ENCODE measurements at regions not wholly inside any gene's neighbourhood (a gene's known extent, or its start where the extent isn't known, plus 50 kb on each side); places are given as distances from the start of the nearest gene placed in this dataset.

DNA sequence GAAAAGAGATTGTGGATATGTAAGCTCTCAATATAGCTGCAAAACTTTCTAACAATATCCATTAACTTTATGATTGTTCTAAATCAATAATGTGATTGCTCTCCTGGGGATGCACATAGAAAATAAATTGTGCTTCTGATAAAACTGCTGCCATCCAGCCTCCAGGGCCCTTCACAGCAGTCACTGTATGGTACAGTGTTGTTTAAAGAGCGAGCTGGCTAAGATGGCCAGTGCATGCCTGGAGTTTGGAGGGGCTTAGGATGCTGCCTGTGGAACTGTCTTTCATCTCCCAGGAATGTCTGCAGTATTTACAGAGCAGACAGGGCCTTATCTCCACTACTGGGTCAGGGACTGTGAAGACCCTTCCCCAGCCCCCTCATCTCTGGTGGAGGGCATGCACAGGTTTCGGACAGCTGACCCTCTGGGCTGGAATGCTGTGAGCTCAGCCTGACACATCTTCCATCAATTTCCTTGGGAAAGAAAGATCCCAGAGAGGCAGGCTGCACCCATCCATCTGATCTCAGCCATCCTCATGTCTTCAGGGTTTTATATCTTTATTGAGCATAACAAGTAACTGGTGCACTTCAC is 137.0 kb downstream of the PLPP3 start:
- no peak for DNase-seq

DNA sequence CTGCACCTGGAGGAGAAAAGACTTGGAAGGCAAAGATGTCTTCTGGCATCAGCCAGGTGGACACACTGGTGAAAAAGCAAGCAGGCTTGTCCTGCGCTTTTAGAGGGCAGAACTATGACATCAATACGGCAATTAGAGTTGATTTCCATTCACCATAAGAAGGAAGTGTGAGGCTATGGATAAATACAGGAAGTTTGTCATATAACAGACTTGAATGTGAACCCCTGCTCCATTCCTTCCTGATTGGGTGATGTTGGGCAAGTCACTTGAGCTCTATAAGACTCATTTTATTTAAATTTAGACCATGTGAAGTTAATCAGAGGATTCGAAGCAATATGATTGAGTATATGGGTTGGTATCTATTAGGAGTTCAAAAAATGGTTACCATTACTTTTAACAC is 137.8 kb downstream of the PLPP3 start:
- DNase-seq, result no peak

DNA sequence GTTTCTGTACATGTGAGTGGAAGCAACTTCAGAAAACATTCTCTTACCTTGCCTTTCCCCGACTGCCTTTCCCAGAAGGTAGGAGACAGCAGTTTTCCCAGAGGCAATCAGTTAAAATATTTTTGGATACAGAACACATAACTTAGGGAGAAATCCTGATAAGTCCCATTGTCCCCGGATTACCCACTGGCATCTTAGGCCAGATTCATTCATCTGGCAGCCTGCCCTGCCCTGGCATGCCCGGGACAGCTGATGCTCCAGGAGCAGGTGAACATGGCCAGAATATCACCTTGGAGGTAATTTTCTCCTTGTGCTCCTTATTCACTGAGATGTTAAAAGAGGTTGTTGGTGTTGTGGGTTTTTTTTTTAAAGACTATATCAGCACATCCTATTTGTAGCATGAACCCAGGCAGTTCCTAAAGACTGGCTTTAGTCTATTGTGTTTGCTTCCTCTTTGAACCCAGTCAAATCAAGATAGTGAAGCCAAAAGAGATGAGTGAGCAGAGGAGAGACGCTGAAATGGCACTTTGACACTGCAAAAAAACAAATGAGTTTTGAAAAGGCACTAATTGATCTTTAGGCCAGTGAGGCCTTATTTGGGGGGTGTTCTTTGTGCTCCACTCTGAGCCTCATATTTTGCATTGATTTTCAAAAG is 139.6 kb downstream of the PLPP3 start:
- no peak for DNase-seq

DNA sequence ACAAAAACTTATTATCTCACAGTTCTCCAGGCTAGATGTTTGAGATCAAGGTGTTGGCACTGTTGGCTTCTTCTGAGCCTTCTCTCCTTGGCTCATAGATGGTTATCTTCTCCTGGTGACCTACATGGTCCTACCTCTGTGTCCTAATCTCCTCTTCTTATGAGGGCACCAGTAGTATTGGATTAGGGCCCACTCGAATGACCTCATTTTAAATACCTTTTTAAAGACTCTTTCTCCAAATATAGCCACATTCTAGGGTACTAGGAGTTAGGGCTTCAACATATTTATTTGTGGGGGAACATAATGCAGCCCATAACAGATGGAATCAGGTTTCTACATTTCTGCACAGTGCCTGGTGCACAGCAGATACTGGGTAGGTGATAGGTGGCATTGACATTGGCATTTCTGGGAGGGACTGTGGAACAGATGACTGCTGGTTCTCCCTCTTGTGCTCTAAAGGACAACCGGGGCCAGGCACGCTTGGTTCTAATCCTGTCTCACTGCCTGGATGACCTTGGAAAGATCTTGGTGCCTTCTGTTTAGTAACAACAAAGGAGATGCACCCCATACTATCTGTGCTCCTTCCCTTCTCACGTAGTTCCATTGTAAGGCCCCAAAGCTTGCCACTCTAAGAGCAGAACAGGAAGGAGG is 140.3 kb downstream of the PLPP3 start:
- DNase-seq, result no peak

DNA sequence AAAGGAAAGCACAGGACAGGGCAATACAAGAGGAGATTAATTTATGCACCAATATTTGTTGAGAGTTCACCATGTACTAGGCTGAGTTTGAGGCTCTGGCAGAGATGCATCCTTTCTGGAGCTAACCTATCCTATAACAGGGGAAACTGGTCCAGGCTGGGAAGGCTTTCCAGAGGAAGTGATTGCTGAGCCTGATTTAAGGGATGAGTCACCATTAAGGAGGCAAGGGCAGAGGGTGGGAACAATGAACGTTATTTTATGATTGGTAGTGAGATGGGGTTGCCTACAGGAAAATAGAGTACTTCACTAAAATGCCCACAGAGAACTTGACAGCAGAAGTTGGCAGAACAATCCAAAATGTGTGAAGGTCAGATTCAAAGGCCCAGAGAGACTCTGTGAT is 141.4 kb downstream of the PLPP3 start:
- DNase-seq, result no peak

DNA sequence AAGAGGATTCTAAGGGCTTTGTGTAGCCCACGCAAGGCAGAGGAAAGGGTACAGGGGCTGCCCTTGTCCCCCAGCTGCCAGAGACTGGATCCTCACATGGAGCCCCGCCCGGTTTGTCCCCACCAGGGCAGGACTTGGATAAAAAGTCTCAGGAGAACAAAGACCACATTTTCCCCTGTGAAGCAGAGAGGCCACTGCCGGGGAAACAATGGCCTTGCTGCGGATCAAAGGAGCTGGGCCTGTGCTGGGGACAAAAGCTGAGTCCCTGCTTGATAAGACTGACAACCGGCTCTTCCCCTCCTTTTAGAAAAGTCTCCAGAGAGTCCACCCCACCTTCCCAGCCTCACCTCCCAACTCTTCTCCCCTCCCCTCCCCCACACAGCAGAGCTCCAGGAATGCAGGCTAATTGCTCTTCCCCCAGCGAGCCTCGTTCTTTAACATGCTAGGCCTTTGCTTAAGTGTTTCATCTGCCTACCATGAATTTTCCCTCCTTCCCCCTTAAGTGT is 142.4 kb downstream of the PLPP3 start:
- DNase-seq, result no peak

DNA sequence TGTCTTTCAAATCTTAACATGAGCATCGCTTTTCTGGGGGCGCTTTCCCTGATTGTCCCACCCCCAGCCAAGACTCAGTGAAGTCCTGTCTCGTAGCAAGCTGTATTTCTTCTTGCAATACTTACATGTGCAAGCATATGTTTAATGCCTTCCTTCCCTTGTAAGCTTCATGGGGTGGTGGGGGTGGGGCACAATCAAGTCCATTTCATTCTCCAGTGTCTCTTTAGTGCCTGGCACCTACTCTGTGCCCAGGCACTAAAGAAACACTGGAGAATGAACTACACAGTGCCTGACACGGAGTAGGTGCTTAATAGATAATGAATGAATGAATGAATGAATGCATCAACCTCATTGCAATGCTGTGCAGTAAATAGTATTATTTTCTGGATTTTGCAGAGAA is 143.1 kb downstream of the PLPP3 start:
- no peak for DNase-seq

DNA sequence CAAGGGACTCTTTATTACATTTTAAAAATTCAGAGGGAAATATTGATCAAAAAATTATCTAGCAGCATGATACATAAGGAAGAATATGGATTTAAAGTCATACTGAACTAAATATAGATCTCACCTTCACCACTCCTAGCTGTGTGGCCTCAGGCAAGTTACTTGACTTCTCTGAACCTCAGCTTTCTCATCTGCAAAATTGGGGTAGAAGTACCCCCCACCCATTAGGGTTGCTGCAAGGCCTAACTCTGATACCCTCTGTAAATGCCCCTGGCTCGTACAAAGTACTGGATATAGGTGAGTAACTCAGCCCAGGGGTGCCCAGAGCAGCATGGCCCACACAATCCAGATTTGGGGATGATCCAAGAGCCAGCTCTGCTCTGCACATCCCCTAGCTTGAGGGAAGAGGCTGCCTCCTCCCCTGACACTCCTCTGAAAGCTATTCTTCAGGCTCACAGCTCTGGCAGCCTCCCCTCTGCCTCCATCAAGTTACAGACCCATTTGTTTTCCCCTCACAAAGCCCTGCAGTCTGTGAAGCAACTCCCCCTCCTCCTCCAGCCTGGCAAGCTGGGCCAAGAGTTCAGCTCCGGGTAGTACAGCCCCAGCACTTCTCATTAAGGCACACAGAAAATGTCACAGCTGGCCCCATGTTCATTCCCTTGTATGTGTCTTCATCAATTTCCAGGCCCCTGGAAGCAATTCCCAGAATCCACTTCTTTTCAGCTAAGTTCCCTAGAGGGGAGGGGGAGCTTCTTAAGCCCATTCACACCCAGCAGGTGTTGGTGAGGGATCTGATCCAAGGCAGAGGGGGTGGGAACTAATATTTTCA is 143.7 kb downstream of the PLPP3 start:
- DNase-seq, result no peak

DNA sequence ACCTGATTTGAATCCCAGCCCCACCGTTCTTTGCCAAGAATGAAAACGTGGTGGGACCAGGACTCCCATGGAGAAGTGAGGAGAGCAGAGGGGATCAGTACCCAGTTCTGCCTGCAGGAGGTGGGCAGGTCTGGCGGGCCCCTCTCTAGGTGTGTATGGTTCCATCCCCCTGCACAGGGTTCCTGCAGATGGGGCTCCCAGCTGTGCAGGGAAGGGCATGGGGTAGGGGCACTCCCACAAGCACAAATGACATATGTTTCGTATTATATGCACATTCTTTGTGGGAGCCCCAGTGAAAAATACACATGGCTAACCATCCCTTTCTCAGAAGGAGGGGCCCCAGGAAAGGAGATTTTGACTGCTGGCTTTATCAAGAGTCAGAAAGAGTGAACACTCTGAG is 144.6 kb downstream of the PLPP3 start:
- DNase-seq, result no peak

DNA sequence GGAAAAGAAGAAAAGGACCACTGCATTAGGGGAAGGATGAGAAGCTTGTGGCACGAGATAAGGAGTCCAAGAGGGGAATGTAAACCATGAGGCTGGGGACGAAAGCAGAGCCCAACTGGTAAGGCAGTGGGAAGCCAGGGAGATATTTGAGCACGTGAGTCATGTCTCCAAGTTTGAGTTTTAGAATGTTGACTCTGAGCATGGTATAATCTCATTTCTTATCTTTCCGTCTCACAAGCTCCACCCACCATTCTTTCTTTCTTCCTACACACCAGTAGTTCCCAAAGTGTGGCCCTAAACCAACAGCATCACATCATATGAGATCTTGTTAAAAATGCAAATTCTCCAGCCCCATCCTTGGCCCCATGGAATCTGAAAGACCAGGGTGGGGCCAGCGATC is 145.3 kb downstream of the PLPP3 start:
- no peak for DNase-seq

DNA sequence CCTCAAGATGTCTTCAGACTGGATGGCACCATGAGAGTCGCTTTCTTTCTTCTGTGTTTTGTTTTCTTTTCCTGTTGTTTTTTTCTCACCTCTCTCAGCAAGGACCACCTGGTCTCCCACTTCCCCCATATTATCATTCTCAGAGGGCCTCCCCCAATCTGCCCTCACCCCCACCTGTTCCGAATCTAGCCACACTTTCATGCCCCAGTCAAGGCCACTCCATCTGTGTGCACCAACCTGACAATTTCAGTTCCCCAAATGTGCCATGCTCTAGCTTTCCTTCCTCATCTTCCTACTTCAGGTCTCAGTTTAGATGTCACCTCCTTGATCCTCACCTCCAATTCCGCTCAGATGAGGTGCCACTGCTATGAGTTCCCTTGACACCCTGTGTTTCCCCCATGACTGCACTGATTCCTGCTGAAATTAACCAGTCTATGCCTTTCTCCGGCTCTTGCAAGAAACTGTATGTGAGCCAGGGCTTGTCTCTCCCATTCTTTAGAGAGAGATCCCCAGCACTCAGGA is 146.2 kb downstream of the PLPP3 start:
- no peak for DNase-seq

DNA sequence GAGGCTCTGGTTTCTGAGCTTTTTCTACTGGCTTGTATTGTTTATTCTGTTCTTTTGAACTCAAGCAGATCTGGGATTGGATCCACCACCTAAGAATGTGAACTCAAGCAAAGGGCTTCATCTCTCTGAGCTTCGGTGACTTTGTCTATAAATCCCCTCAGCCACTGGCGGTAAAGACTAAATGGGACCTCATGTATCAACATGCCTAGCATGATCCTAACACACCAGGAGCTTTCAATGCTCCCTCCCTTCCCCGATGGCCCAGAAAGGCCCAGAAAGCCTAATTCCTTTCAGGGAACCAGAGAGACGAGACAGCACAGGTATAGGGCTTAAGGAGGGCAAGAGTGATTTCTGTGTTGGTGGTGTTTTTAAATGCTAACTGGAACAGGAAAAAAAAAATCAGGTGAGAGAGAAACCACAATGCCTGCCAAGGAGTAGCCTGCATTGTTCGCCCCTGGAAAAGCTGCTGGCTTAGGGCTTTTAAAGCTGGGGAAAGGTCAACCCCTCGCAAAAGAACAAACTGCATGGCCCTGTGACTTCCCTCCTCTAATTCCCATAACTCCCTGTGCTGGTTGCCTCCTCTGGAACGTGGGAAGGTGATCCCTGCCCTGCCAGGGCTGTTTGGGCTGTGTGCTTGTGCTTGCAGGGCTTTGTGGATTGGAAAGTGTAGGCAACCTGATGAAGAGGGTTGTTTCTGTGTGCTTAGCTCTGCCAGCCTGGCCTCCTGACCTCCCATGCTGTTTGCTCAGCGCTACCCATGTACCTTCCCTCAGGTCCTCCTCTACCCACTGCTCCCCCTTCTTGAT is 147.0 kb downstream of the PLPP3 start:
- DNase-seq, result no peak

DNA sequence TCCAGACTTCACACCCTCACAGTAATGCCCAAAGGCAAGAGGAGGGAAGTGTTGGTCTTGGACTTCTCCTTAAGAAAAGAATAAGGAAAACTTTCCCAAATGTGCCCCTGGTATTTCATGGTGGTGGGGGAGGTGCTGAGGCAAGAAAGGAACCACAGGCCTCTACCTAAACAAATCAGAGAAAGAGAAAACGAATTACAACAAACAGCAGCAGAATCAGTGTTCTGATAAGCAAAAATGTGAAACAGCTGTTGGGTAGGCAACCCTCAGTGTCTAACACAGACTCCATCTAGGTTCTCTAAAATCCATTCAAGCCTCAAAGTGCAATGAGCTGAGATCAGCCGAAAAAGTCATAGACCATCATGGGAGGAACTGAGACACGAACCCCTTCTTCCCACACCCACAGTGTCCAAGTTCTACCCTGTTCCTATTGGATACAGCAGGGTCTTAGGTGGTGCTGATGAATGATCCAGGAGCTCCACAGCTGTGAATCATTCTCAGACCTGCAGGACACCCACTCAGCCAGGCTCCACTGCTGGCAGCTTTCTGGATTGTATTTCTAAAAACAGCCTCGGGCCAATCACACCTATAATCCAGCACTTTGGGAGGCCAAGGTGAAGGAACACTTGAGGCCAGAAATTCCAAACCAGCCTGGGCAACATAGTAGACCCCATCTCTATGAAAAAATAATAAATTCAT is 149.1 kb downstream of the PLPP3 start:
- DNase-seq, result no peak

DNA sequence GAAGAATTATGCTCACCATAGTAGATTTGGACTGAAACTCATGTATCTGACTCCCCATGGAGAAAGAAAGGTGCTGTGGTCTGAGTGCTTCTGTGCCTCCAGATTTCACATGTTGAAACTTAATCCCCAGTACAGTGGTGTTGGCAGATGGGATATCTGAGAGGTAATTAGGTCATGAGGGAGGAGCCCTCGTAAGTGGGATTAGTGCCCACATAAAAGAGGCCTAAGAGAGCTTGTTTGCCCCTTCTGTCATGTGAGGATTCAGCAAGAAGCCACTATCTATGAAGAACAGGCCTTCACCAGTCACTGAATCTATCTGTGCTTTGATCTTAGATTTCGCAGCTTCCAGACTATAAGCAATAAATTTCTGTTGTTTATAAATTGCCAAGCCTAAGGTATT is 150.1 kb downstream of the PLPP3 start:
- DNase-seq, result no peak

DNA sequence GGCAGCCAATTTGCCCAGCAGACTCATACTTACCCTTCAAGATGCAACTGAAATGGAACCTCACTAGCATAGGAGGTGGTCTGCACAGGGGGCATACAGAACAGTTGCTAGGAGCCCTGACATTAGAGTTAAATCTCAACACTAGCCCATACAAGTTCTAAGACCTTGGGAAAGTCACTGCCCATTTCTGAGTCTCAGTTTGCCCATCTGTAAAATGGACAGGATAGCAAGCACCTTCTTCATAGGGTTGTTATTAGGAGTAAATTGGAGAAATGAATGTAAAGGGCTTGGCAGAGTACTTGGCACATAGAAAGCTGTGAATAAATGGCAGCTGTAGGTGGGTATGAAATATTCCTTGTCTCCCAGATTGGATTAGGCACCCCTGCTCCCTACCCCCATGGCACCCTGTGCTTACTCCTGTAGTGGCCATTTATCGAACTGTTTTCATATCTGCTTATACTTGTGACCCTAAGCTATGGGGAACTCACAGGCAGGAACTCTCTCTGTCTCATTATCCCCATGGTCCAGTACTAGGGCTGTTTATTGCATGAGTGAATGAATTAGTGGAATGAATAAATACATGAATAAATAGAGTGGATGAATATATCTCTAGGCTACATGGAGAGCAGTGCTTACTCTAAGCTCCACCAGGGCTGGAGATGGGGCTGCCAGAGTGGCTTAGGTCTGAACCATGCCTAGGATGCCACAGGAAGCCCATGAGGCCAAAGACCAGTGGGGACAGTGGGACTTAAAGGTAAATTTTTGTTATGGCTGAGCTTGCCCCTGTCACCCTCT is 152.6 kb downstream of the PLPP3 start:
- DNase-seq, result no peak

DNA sequence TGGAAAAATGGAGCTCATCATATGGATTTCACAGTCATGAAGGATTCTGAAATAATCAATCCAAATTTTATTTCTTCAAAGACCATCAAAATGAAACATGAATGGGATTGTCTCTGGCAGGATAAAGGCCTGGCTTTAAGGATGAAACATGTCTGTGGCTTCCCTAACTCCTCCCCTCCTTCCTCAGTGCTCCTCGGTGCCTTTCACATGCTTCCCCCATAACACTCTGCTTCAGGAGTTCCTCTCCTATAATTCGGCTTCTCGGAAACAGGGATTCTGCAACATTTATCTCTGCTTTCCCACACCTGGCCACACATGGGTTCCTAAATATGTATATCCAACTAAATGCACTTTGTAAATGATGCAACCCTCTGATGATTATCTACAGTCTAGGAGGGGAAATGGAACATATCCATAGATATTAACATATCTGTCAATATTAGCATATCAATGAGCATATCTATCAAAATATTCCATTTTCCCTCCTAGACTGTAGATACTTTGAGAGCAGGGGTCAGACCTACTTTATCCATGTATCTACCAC is 153.8 kb downstream of the PLPP3 start:
- DNase-seq, result no peak

DNA sequence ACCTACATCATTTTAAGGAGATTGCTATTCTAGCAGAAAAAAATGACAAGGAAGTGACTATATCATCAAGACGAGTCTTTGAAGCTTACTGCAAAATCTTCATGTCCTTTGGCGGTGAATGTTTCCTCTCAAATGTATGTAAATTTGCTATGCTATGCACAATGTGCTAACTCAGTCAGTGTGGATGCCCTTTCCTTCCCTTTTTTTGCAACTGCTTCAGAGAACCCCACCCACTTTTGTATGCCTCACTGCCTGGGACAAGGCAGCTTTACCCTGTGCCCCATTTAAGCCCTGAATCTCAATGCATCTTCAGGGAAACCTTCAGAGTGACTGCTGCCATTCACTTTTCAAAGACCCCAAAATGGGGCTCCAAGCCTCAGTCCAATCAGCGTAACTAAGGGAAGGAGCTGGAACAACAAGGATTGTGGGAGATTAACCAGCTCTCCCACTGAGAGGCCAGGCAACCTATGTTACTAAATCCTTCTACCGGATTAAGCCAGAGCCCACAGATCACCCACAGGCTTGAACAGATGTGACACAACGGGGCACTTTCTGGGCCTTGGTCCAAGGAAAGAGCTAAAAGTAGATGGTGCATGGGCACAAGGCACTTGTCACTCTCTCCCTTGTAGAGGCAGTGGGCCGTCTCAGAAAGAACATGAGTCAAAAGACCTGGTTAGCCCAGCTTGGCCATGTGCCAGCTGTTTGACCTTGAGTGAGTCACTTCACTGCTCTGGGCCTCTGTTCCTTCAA is 154.4 kb downstream of the PLPP3 start:
- no peak for DNase-seq

DNA sequence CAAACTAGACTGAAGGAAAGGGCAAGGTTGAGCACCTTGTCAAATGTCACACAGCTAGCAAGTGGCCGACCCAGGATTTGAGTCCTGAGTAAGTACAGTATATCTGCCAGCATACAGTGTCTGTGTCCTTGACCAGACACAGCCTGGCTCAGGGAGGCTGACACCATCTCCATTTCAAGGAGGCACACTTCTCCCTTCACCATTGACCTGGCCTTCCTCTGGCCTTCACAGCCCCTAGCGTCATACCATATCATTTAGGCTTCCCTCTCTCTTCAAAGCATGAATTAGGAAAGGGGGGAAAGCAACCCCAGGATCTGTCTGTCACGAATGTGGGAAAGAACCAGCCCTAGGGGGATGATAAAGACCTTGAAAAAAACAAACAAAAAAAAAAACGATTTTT is 155.6 kb downstream of the PLPP3 start:
- DNase-seq, result no peak

DNA sequence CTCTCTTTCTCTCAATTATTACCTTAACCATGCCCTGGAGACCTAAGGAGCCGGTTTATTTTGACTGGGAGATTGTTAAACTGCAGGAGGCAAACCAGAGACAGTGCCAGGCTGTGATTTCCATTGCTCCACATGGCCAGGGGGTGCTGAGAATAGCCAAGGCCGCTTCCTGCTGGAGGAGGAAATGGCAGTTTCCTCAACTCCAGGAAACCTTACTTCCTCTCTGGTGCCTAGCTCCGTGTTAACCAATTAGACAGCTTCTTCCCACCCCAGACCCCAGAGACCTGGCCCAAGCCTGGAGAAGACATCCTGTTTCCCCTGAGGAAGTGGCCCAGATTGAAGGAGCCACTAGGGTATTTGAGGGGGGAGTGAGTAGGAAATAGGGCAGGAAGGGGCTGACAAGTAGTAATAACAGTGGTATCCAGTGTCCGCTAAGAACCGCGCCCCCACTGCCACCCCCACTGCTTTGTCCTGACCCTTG is 161.2 kb downstream of the PLPP3 start:
- DNase-seq, result no peak

DNA sequence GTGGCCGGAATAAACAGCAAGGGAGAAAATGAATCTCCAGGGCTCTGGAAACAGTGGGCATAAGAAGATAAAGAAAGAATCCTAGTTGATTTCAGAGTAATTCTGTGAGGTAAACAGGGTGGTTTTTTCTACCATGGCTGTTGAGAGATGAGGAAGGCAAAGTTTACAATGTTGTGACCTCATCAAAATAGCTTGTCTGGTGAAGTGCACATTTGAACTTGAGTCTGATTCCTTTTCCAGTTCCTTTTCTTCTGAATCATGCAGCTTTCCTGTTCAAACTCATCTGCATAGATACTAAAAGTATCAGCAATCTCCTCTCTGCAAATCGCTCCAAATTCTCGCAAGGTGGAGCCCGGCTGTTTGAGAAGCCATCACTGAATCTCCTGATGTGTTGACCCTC is 161.7 kb downstream of the PLPP3 start:
- no peak for DNase-seq

Data from activated CD4-positive, alpha-beta T cell treated with anti-CD3 and anti-CD28 coated beads, Interleukin-10, Interleukin-2, amounts not matched to agents 100 ng/mL and 50 ng/mL, durations not matched to agents 16 hours and 8 hours (primary cell).